Endometrium (tissue), 2 donors: ENCODE measurements at regions not wholly inside any gene's neighbourhood (a gene's known extent, or its start where the extent isn't known, plus 50 kb on each side); places are given as distances from the start of the nearest gene placed in this dataset.
A peak's percentile ranks its signal among the peaks of the same experiment; 100 is the strongest.
"Not testable (repeated sequence)": the region's sequence is repeated elsewhere in the genome, so short reads cannot be mapped to it uniquely, and the experiment has no call there.

ENCODE experiments used
- FAIRE-seq: peaks from 2 replicates; lab custom pipeline; 2012; peaks lifted over from hg19 to GRCh38; lab: Jason Lieb, UNC
- donor health status: control.
- donor health status: control.

DNA sequence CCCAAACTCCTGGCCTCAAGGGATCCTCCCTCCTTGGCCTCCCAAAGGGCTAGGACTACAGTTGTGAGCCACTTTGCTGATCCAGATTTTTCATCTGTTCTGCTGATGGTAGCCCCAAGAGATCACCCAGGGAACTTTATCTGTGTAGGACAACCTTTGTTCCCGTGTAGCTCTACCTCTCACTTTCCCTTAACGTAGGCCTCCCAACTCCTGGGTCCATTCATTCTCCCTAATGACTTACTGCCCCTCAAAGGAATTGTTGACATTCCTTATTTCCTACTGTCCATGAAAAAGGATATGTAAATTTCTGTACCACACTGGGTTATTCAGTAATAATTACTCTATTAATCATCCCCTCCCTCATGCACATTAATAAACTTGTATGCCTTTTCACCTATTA lies 51.0 kb upstream of the PHF24 start:
- no peak for FAIRE-seq

DNA sequence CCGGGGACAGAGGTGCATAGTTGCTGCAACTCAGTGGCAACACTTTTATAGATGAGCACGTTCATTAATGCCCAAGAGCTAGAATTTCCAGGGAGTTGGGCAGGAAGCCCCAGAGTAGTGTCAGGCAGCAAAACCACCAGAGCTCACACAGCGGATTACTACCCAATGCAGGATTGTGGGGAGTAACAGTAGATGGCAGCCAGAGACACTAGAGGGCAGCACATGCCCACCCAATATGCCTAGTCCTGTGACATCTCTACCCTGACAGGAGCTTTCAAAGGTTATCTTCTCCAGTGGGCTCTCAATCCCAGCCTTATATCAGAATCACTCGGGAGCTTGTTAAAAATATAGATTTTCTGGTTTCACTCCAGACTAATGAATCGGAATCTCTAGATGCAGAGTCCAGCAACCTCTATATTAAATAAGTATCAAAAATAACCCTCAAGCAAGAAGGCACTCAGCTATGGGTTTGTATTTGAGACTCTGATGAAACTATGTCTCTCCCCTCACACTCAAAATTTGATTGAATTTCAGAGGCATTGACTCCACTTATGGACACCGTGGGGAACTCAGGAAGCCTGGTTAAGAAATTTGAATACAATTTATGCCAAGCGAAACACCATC lies 58.4 kb upstream of the PHF24 start:
- peak; percentile 8 for FAIRE-seq

DNA sequence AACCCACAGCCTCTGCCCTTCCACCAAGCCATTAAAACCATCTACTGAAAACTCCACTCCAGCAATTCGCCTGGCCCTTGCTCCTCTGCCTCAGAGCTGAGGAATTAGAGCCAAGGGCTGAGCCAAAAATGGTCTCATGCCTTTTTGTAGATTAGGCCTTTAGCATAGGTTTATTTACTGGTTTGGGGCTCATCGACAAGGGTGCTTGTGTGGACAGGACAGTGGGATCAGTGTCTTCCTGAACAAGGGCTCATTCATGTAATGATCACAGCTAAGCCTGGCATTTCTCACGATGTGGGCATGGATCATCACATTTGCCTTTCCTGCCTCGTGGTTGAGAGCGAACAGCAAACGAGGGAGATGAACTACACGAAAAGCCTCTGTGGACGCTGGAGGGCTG lies 59.2 kb upstream of the PHF24 start:
- FAIRE-seq: no peak

GRCh38 chr9:34896112-34896511 lies 62.0 kb upstream of the PHF24 start:
- no peak for FAIRE-seq

DNA sequence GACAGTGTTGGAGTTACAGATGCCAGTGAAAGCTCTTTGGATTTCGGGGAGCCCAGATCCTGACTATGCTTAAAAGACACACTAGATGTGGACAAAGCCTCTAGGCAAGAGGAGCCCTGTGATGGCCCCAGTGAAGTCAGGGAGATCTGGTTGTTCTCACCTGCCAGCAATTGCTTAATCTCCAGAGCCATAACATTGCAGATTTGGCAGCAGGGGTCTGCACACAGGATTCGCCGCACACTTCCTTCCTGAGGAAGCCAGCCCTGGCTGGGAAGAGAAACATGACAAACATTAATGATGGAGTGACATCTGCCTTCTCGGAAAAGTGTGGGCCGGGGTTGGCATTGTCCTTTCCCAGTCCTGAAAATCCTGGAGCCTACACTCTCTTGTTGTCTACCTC lies 65.2 kb upstream of the PHF24 start:
- no peak for FAIRE-seq

GRCh38 chr9:34891386-34891785 lies 66.7 kb upstream of the PHF24 start:
- no peak for FAIRE-seq

GRCh38 chr9:34887841-34888240 lies 70.2 kb upstream of the PHF24 start:
- no peak for FAIRE-seq

GRCh38 chr9:34884747-34885189 lies 73.3 kb upstream of the PHF24 start:
- FAIRE-seq: no peak

DNA sequence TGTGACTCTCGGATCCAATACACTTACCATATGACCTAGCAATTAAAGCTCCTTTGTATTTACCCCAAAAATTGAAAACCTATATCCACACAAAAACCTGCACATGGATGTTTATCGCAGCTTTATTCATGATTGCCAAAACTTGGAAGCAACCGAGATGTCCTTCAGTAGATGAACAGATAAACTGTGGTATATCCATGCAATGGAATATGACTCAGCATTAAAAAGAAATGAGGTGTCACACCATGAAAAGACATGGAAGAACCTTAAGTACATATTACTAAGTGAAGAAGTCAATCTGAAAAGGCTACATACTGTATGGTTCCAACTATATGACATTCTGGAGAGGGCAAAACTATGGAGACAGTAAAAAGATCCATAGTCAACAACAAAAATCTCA lies 82.0 kb upstream of the PHF24 start:
- no peak for FAIRE-seq

DNA sequence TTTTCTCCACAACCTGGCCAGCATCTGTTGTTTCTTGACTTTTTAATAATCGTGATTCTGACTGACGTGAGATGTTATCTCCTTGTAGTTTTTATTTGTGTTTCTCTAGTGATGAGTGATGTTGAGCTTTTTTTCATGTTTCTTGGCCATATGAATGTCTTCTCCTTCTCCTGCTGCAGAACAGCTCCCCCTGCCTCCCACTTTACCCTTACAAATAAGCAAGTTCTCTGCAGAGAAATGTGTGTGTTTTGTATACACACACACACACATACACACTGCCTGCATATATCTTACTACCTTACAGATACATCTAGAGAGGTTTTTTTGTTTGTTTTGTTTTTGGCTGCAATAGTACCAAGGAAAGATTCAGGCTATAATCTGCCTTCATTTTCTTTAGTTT lies 88.7 kb upstream of the PHF24 start:
- no peak for FAIRE-seq

DNA sequence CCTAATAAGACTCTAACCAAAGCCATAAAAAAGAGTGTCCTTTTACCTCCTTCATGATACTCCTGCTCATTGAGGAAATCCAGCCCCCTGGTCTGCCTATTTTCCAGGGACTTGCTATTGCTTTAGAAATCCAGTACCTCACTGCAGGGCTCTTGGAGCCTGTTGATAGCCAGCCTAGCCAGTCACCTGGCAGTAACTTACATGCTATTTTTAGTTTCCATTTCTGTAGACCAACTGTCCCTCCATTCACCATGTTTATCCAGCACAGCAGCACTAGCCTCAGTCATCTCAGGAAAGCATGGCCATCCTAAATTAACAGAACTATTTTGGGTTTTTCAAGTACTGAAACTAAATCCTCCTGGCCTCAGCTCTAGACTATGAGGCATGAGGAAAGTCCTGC lies 91.5 kb upstream of the PHF24 start:
- no peak for FAIRE-seq

- no peak for FAIRE-seq
These were observed 94.7 kb upstream of the PHF24 start for GRCh38 chr9:34863426-34863825.

DNA sequence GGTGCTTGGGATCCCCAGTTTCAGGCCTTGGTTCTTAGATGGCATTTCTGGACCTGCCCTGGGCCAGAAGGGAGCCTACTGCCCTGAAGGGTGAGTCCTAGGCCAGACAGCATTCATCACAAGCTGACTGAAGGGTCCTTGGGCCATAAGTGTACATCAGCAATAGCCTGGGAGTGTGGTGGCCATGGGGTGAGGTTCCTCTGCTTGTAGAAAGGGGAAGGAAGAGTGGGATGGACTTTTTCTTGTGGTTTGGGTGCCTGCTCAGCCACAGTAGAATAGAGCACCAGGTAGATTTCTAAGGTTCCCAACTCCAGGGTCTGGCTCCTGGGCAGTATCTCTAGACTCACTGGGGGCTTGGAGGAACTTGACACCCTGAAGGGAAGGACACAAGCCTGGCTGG lies 95.2 kb upstream of the PHF24 start:
- no peak for FAIRE-seq

DNA sequence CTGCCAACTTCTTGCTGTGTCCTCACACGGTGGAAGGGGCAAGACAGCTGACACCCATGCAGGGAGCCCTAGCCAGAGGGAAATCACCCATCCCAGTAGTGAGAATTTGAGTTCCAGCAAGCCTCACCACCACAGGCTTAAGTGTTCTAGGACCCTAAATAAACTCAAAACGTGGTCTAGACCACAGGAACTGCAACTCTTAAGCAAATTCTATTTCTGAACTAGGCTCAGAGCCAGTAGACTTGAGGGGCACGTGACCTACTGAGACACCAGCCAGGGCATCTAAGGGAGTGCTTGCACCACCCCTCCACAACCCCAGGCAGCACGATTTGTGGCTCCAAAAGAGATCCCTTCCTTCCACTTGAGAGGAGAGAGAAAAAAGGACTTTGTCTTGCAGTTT lies 96.0 kb upstream of the PHF24 start:
- FAIRE-seq: no peak

- not testable (repeated sequence) for FAIRE-seq
These were observed 103.1 kb upstream of the PHF24 start for GRCh38 chr9:34855016-34855415.

GRCh38 chr9:34830068-34830467 lies 120.1 kb upstream of the CCL21 start:
- no peak for FAIRE-seq

DNA sequence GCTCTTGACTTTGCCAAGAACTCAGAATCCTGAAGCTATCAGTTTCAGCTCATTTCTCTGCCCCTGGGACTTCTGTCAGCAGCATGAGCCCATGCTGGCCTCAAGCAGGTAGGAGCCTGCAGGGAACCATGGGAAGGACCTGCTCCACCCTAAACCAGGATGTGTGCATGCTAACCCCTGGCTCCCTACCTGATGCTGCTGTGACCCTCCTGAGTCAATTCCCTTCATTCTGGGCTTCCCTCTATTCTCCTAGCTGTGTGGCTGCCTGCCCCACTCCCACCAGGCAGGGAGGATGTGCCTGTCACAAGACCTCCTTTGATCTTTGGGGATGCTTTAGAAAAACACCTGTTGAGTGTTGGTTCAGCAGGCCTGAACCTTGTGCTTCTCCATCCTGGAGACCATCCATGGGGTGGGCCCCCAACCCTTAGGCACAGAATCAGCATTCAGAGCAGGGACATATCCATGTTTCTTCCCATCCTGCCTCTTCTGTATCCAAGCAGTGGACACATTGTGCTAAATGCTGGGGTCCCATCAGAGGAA lies 117.1 kb upstream of the CCL21 start:
- no peak for FAIRE-seq

DNA sequence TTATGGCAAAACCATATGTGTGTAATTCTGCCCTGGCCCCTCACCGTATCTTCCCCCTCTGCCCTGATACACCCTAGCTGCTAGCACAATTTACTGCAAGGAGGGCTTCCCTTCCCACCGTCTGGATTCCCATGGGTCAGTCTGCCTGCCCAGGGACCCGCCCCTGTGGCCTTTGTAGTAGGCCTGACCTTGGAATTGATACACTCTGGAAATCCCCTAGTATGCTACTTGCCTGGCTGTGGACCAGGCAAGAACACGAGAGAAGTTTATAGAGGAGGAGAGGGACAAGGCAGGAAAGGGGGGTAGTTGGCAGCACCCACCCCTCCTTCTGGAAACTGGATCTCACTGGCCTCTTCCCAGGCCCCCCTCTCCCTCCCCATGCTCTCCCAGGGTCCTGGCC lies 115.8 kb upstream of the CCL21 start:
- no peak for FAIRE-seq

GRCh38 chr9:34823778-34824177 lies 113.8 kb upstream of the CCL21 start:
- FAIRE-seq: no peak

GRCh38 chr9:34810187-34810524 lies 100.2 kb upstream of the CCL21 start:
- no peak for FAIRE-seq

DNA sequence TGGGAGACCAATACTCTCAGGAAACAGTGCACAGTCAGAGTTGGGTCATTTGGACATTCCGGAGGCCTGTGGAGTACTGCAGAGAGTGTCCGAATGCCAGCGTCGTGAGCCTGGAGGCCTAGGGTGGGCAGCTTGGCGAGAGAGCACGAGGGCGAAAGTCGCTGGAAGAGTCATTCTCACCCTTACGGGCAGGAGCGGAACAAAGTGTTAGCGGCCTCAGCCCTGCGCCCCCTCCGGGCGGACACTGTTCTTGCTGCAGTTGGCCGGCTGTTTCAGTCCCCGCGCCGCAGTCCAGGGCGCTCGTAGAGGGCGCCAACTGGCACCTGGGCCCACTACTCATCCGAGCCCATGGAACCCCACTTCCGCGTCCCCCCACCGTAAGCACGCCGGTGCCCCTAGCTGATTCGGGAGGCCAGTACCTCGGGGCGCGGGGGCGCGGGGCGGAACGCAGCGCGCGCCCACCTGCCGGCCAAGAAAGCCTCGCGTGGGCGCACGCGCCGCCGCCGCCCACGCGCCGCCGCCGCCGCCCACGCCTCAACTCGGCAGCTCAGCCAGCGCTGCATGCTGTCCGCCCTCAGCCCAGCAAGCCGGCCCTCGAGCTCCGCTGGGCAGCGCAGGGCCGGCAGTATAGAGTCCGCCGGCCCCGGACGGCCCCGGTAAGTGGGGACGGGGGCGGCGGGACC lies 99.7 kb upstream of the CCL21 start:
- no peak for FAIRE-seq

DNA sequence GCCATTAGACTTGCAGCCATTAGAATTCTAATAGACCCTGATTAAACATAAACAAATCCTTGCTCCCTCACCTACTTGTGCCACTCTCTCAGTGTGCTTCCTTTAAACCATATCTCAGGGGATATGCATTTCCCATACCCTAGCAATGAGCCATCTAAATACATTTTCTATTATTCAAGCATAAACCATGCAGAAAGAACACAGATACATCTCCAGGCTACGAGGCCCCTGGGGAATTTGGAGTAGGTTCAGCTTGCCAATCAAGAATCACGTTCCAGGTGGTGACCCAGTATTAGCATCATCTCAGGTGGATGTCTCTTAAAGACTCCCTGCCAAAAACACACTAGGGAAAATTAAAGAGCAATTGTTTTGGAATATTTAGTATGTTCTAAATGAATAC lies 93.0 kb upstream of the CCL21 start:
- no peak for FAIRE-seq

DNA sequence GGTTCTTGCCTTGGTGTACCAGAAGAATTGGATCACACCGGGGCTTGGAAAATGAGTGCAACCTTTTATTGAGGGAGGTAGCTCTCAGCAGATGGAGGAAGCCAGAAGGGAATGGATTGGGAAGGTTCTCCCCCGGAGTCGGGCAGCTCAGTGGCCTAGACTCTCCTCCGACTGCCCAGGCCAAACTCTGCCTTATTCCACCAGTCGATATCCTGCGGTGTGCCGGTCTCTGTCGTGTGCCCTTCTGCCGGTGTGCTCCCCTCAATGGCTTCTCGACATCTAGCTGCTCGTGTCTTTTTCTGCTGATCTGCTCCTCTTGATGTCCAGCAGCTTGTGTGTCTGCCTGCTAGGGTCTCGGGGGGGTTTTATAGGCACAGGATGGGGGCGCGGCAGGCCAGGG lies 87.4 kb upstream of the CCL21 start:
- no peak for FAIRE-seq

- FAIRE-seq: no peak
These were observed 87.0 kb upstream of the CCL21 start for GRCh38 chr9:34796924-34797323.
